HG02943 (cell line): ENCODE measurements at regions not wholly inside any gene's neighbourhood (a gene's known extent, or its start where the extent isn't known, plus 50 kb on each side); places are given as distances from the start of the nearest gene placed in this dataset.
"Not testable (repeated sequence)": the region's sequence is repeated elsewhere in the genome, so short reads cannot be mapped to it uniquely, and the experiment has no call there.

Experiments
- ATAC-seq: cut with Tn5 transposase; IDR thresholded peaks from one replicate; pipeline ENCODE4 v1.9.1; 2021; ENCODE audit warnings: mild to moderate bottlenecking, low read depth, moderate library complexity; ENCODE audit not compliant: unreplicated experiment

GRCh38 chr7:113270790-113271189, 152.4 kb upstream of the SMIM30 start:
- no peak for ATAC-seq

GRCh38 chr7:113269592-113269991, 151.2 kb upstream of the SMIM30 start:
- ATAC-seq, result not testable (repeated sequence)

- no peak for ATAC-seq
Observed at GRCh38 chr7:113268757-113269156, 150.4 kb upstream of the SMIM30 start.

- no peak for ATAC-seq
Observed at GRCh38 chr7:113267885-113268284, 149.5 kb upstream of the SMIM30 start.

GRCh38 chr7:113267271-113267670, 148.9 kb upstream of the SMIM30 start:
- no peak for ATAC-seq

GRCh38 chr7:113263749-113264148, 145.4 kb upstream of the SMIM30 start:
- no peak for ATAC-seq

- not testable (repeated sequence) for ATAC-seq
Observed at GRCh38 chr7:113263215-113263742, 144.9 kb upstream of the SMIM30 start.

GRCh38 chr7:113256883-113257531, 138.7 kb upstream of the SMIM30 start:
- ATAC-seq, result no peak

- ATAC-seq, result no peak
Observed at GRCh38 chr7:113247198-113247597, 128.8 kb upstream of the SMIM30 start.

GRCh38 chr7:113246738-113247137, 128.4 kb upstream of the SMIM30 start:
- no peak for ATAC-seq

- no peak for ATAC-seq
Observed at GRCh38 chr7:113232885-113233284, 114.5 kb upstream of the SMIM30 start.

- ATAC-seq, result no peak
Observed at GRCh38 chr7:113230691-113231090, 112.3 kb upstream of the SMIM30 start.

GRCh38 chr7:113217314-113217713, 99.0 kb upstream of the SMIM30 start:
- ATAC-seq, result no peak

- no peak for ATAC-seq
Observed at GRCh38 chr7:113216038-113216437, 97.7 kb upstream of the SMIM30 start.

- ATAC-seq, result no peak
Observed at GRCh38 chr7:113209449-113210203, 91.3 kb upstream of the SMIM30 start.

GRCh38 chr7:113207931-113208330, 89.6 kb upstream of the SMIM30 start:
- ATAC-seq, result no peak

- ATAC-seq, result no peak
Observed at GRCh38 chr7:113207441-113207840, 89.1 kb upstream of the SMIM30 start.

- ATAC-seq, result no peak
Observed at GRCh38 chr7:113204415-113204814, 86.1 kb upstream of the SMIM30 start.

- no peak for ATAC-seq
Observed at GRCh38 chr7:113202284-113202683, 83.9 kb upstream of the SMIM30 start.

- ATAC-seq, result no peak
Observed at GRCh38 chr7:113200281-113200680, 81.9 kb upstream of the SMIM30 start.

- no peak for ATAC-seq
Observed at GRCh38 chr7:113199841-113200240, 81.5 kb upstream of the SMIM30 start.

GRCh38 chr7:113199136-113199535, 80.8 kb upstream of the SMIM30 start:
- ATAC-seq, result no peak
